ENCODE measurements at regions not wholly inside any gene's neighbourhood (a gene's known extent, or its start where the extent isn't known, plus 50 kb on each side); places are given as distances from the start of the nearest gene placed in this dataset.
"Not testable (repeated sequence)": the region's sequence is repeated elsewhere in the genome, so short reads cannot be mapped to it uniquely, and the experiment has no call there.

DNA sequence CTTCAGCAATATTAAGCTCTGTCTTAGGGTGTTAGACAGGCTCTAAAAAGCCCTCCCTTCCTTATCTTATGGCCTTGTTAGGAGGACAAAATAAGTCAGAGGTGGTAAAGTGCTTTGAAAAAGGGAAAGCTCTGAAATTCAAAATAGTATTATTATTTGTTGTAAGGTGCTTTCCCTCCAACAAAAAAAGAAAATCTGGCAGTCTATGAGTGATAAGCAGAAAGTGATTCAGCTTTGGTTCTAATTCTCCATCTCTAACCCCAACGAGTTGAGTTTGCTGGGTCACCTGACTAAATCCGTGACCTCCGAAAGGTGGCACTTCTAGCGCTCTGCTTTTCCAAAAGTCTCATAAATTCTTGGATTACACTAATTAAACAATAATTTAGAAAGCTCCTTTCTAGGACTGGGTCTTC is 305.1 kb downstream of the BCL2L11 start:
- DNase-seq (ENCODE audit: low read depth), result not testable (repeated sequence)

- DNase-seq (ENCODE audit: low read depth), result not testable (repeated sequence)
Observed at GRCh38 chr2:111427346-111427745, 306.6 kb downstream of the BCL2L11 start.

GRCh38 chr2:111428915-111429314 is 308.2 kb downstream of the BCL2L11 start:
- not testable (repeated sequence) for DNase-seq (ENCODE audit: low read depth)

GRCh38 chr2:111429353-111429752 is 308.6 kb downstream of the BCL2L11 start:
- not testable (repeated sequence) for DNase-seq (ENCODE audit: low read depth)

- DNase-seq (ENCODE audit: low read depth), result not testable (repeated sequence)
Observed at GRCh38 chr2:111430817-111431661, 310.3 kb downstream of the BCL2L11 start.

DNA sequence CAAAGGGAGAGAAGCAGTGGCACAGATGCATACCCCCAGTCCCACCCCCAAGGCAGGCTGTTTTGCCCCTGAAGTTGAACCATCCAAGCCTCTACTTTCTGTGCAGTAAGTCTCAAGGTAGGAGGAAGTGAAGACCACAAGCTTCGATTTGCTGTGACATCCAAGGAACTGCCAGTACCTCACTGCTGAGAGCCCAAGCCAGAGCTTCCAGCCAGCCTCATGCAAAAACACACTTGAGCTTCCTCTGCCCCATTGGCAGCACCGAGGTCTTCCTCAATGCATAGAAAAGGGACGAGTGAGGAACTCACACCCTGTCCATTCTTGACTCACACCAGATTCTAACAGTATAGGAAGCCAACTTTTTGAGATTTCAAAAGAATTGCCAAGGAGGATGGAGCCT is 311.7 kb downstream of the BCL2L11 start:
- DNase-seq (ENCODE audit: low read depth), result not testable (repeated sequence)

DNA sequence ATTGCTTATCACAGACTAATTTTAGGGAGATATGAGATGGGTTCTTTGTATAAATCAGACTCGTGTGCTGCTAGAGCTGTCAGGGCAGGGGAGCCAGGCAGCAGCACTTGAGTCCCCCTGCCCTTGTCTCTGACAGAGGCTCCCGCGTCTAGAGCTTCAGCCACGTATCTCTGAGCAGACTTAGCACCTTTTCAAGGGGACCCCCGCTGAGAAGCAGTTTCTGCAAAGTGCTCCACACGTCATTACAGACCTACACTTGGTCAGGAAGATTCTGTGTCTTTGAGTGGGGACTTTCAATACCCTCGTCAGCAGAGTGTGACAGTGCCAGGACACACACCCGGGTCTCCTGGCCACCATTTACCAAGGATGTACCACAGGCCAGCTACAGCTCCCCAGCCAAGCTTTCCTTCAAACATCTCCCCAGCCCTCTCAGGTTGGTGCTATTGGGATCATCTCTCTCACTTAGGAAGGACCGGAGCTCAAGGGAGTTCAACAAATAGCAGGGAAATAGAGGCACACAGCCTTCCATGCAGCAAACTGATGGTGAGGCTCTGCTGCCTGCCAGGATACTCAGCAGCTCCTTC is 312.3 kb downstream of the BCL2L11 start:
- DNase-seq (ENCODE audit: low read depth), result not testable (repeated sequence)

DNA sequence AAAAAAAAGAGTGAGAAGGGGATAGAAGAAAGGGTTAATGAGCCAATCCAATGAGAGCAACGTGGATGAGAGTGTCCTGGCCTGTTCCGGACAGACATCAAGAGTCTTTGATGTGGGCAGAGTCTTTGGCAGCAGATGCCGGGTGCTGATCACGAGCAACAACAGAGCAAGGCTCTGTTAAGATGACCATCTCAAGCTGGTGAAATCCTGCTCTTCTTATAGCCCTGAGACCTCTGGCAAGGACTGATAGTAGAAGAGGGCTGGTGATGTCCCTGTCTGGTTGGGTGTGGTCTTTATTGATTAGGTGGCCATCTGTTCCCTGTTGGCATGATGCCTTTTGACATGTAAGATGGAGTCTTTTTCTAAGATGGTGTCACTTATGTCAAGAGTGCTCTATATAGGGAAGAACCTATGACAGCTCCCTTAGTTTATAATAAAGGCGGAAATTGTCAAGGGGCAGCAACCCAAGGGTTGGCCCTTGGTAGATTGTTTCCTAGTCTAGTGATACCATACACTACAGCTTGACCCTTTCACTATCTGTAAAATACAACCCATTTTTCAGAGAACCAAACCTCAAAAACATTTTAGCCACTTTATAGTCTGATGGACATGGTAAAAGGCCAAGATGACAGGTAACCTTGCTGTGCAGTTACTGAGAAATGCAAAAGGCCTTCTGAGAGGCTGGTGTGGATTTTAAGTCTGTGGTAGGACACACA is 313.3 kb downstream of the BCL2L11 start:
- not testable (repeated sequence) for DNase-seq (ENCODE audit: low read depth)

DNA sequence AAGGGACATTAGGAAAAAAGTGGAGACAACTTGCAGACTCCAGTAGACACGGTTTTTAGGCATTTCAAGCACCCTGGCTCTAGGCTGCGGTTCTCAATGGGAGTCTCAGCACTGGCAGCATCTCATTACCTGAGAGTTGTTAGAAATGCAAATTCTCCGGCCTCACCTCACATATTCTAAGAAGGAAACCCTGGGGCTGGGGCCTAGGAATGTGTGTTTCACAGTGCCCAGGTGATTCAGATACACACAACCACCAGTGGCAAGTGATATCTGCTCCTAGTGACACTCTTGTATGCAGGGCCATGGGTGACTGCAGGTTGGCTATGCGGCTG is 313.9 kb downstream of the BCL2L11 start:
- DNase-seq (ENCODE audit: low read depth), result not testable (repeated sequence)

DNA sequence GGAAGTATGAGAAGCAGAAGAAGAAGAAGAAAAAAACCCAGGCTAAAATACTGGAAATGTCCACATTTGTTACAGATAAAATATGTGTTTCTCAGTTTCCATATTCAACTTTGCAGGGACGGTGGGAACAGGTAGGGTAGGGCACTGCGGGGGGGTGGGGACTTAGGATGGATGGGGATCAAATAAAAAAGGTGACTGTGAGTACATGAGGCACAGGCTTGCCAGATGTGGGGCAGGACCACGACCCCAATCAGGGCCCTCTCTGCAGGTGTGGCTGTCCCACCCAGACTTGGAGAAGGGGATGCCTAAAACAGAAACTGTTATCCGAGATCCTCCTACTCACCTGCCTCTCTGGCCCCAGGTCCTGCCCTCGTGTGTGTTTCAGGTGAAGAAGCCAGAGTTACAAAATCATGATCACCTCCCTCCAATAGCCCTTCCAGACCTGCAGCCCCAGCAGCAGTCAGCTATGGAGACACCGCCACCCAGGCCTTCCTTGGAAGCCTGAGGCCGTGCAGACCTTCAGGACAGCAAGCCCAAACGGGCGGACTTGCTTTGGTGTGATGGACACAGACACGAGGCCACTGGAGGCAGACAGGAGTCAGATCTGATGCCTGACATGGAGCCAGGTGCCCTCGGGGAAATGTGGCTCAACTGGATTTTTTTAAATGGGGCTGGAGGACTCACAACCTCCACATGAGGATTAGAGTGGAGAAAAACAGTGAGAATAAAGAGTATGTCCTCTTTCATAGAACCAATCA is 315.0 kb downstream of the BCL2L11 start:
- not testable (repeated sequence) for DNase-seq (ENCODE audit: low read depth)

DNA sequence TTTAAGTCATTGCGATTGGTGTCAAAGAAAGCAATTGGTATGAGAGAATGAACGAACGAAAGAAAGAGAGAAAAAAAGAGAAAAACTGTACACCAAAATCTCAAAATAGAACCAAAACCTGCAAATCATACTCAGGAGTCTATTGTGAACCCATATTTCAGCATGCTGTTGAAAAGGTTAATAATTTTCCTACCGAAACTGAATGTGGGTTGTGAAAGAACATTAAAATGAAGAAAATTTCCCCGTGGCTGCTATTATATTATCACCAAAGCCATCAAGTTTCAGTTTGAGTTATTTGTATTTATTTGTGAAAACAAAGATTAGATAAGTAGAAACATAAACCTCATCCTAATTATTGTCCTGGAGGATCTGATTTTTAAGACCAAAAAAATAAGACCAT is 315.7 kb downstream of the BCL2L11 start:
- DNase-seq (ENCODE audit: low read depth), result not testable (repeated sequence)

DNA sequence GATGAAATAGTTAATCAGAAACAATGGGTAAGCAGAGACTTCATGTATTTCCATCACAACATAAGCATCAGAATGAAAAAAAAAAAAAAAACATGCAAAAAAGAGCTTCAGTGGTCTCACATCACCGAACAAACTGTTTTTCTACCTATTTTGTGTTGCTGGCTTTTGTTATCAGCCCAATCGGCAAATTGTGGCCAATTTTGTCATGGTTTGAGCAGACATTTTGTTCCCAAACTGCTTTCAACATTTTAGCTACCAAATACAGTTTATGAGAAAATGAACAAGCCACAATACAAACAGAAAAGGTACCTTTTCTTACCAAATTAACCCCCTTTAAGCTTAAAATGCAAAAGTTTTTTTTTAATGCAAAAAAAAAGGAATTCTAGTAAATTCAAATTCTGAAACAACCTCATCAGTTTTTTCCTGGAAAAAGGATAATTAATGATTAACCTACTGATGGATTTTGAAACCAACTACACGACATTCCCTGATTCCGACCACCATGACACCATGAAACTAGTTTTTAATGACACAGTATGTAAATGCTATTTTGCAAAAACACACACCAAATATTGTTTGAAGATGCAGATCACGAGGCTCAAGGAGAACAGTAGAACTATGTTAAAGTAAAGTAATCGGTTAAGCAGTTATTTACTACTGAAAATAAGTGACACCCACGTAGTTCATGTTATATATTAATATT is 316.7 kb downstream of the BCL2L11 start:
- not testable (repeated sequence) for DNase-seq (ENCODE audit: low read depth)

DNA sequence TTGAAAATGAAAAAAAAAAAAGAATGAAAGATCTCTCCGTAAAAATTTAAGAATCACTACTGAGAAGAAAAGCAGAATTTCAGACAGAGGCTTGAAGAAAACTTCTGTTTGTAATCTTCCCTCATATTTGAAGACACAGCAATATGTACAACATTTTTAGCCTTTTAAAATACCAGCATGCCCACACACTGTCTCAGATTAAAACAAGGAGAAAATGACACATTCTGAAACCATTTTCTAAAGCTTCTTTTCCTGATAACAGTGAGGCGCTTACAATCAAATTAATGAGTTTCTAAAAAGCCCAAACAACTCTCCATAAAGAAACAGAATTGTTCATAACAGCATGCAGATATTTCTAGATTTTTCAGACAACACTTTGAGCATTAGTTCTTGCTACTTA is 317.4 kb downstream of the BCL2L11 start:
- DNase-seq (ENCODE audit: low read depth), result not testable (repeated sequence)

- not testable (repeated sequence) for DNase-seq (ENCODE audit: low read depth)
Observed at GRCh38 chr2:111439237-111439636, 318.5 kb downstream of the BCL2L11 start.

DNA sequence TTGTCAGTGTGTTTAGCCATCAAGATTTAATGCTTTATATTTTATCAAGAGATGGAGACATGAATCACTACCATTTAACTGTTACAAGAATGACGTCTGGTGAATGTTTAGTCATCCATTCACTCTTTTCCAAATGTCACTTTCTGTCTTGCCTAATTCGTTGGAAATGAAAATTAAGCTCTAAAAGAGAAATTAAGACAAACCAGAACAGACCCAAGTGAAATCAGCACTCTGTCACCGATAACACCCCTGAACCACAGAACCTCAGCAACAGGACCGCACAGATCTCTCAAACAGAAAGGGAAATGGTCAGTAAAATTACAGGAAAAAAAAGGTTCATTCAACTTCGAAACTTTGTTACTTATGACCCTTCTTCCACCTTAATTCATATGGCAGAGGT is 320.9 kb downstream of the BCL2L11 start:
- DNase-seq (ENCODE audit: low read depth), result not testable (repeated sequence)

GRCh38 chr2:111442767-111443454 is 322.2 kb downstream of the BCL2L11 start:
- DNase-seq (ENCODE audit: low read depth), result not testable (repeated sequence)

DNA sequence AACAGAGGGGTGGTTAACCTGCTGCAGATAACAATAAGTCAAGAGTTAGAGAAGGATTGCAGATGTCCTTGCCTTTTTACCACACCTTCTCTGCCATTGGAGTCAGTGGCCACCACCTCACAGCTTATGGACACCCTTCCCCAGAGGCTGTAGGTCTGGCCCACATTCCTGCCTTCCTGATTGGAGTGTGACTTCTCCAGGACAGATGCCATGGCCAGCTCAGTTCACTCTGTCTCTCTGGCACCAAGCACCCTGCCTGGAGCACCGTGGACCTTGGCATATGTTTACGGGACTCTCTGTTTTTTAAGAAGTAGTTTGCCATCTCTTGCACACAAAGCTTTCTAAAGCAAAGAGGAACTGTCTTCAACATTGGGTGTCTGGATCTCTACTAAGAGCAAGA is 323.8 kb downstream of the BCL2L11 start:
- DNase-seq (ENCODE audit: low read depth), result not testable (repeated sequence)

DNA sequence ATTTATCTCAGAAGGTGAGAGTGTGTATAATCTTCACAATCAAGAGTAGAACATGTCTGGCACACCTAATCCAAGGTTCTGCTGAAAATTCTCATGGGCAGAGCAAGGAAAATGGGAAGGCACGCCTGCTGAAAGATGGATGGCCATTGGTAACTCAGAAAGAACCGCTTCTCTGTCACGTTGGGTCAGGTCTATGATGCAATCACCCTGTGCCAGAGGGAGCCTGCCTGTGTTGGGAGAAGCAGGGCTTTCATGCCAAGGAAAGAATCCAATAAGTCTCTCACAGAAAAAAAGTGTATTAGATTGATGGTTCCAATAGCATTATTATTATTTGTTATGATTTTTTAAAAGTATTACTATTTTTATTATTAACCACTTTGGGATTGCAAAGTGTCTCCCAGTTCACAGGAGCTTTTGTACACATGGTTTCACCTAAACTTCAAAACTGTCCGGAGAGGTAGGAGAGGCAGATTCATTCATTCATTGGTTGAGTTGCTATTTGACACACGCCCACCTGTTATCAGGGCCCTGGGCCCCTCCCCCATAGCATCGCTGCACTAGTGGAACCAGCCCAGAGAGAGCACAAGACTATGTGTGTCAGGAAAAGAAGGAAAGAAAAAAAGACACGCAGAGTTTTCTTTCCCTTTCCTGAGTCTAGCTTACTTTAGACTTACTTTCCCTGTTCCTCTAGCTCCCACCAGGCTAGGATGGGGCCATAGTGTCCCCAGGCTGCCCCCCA is 324.6 kb downstream of the BCL2L11 start:
- not testable (repeated sequence) for DNase-seq (ENCODE audit: low read depth)

DNA sequence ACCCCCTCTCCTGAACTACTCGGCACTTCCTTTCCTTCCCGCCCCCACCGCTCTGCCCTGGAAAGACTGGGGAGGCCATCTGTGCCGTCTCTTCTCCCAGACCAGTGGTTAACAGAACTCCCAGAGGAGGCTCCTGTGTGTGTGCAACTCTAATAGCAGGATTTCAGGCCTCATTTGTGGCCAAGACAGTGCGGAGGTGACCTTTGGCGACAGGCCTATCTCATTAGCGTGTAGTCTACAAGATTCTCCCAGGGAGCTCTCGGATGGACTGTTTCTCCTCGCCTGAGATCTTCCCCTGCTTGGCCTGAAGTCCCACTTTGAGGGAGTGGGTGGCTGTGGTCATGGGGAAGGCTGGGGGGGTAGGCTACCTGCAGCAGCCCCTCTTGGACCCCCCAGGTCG is 325.2 kb downstream of the BCL2L11 start:
- not testable (repeated sequence) for DNase-seq (ENCODE audit: low read depth)

- DNase-seq (ENCODE audit: low read depth), result not testable (repeated sequence)
Observed at GRCh38 chr2:111447482-111447881, 326.8 kb downstream of the BCL2L11 start.
